Erythroblast (primary cell): ENCODE measurements at regions not wholly inside any gene's neighbourhood (a gene's known extent, or its start where the extent isn't known, plus 50 kb on each side); places are given as distances from the start of the nearest gene placed in this dataset.

ENCODE experiments used
- GATA1 ChIP-seq: IDR thresholded peaks from 2 replicates; pipeline ENCODE4 v1.6.1; 2011; ENCODE audit warnings: low read depth, mild to moderate bottlenecking, control low read depth, low read length, moderate library complexity
- POLR2A ChIP-seq: IDR thresholded peaks from 2 replicates; pipeline ENCODE4 v1.6.1; 2011; ENCODE audit warnings: mild to moderate bottlenecking, low read length

- TF ChIP-seq POLR2A = no peak
- no peak for TF ChIP-seq GATA1
These were observed 1722.1 kb downstream of the TP53TG3F start for GRCh38 chr16:35181422-35182030.
